Cardiac muscle cell (in vitro differentiated cells and primary cell): ENCODE measurements at regions not wholly inside any gene's neighbourhood (a gene's known extent, or its start where the extent isn't known, plus 50 kb on each side); places are given as distances from the start of the nearest gene placed in this dataset.

ENCODE experiments used
- DNase-seq, 2 donors: peaks; one replicate each; pipeline versions ENCODE4 v3.0.0 to v3.0.0-alpha.2; 2010 to 2017; ENCODE audit warnings: low read depth in 1 of 2, low spot score in 1 of 2
- H3K27ac ChIP-seq: fragments of 200-600 bp; sonication (generic); 2 replicates; pipeline ENCODE4 v1.5.1; 2016
- H3K27me3 ChIP-seq: fragments of 200-600 bp; sonication (generic); 2 replicates; pipeline ENCODE4 v1.6.0; 2016; ENCODE audit warnings: control low read depth
- H3K36me3 ChIP-seq: fragments of 200-600 bp; sonication (generic); 2 replicates; pipeline ENCODE4 v1.5.1; 2016; ENCODE audit warnings: control low read depth
- H3K4me1 ChIP-seq: fragments of 200-600 bp; sonication (generic); 2 replicates; pipeline ENCODE4 v1.8.1; 2017; ENCODE audit warnings: low read depth, mild to moderate bottlenecking, mixed run types
- H3K4me3 ChIP-seq: fragments of 200-600 bp; sonication (generic); 2 replicates; pipeline ENCODE4 v1.5.1; 2016; ENCODE audit warnings: mild to moderate bottlenecking
- H3K9me3 ChIP-seq: fragments of 200-600 bp; sonication (generic); 2 replicates; pipeline ENCODE4 v1.5.1; 2017; ENCODE audit warnings: low read depth, mild to moderate bottlenecking, control low read depth
- CTCF ChIP-seq: IDR thresholded peaks from 2 replicates; pipeline ENCODE4 v1.5.1; 2012; ENCODE audit warnings: low read depth, mild to moderate bottlenecking, low read length

GRCh38 chr7:155178096-155178495, 108.0 kb downstream of the HTR5A start:
- TF ChIP-seq CTCF: no peak
- H3K9me3 ChIP-seq: no peaks in the 10 kb centered on the region
- H3K36me3 ChIP-seq: no peaks in the 10 kb centered on the region
- no peak overlapping the region for H3K27ac ChIP-seq
- H3K4me1 ChIP-seq: no peaks in the 10 kb centered on the region
- no peaks in the 10 kb centered on the region for H3K27me3 ChIP-seq
- no peak overlapping the region for H3K4me3 ChIP-seq
- DNase-seq: no peak

GRCh38 chr7:155181768-155182167, 111.6 kb downstream of the HTR5A start:
- Histone ChIP-seq H3K9me3 (no peaks in the 10 kb centered on the region), H3K27me3 (no peaks in the 10 kb centered on the region), H3K4me3 (no peak overlapping the region), H3K27ac (no peak overlapping the region), H3K36me3 (no peaks in the 10 kb centered on the region), H3K4me1 (no peaks in the 10 kb centered on the region)
- TF ChIP-seq CTCF: no peak
- DNase-seq: no peak

GRCh38 chr7:155182406-155182970, 112.4 kb downstream of the HTR5A start:
- H3K4me3 ChIP-seq: no peak overlapping the region
- no peak for DNase-seq
- H3K27ac ChIP-seq: no peak overlapping the region
- H3K36me3 ChIP-seq: no peaks in the 10 kb centered on the region
- H3K27me3 ChIP-seq: no peaks in the 10 kb centered on the region
- no peak for TF ChIP-seq CTCF
- H3K9me3 ChIP-seq: no peaks in the 10 kb centered on the region
- H3K4me1 ChIP-seq: no peaks in the 10 kb centered on the region

GRCh38 chr7:155183655-155184054, 113.5 kb downstream of the HTR5A start:
- no peaks in the 10 kb centered on the region for H3K9me3 ChIP-seq
- no peak for DNase-seq
- H3K4me3 ChIP-seq: no peak overlapping the region
- no peak overlapping the region for H3K27ac ChIP-seq
- no peak for TF ChIP-seq CTCF
- H3K36me3 ChIP-seq: no peaks in the 10 kb centered on the region
- H3K27me3 ChIP-seq: no peaks in the 10 kb centered on the region
- H3K4me1 ChIP-seq: no peaks in the 10 kb centered on the region

- Histone ChIP-seq H3K27me3 (no peaks in the 10 kb centered on the region), H3K36me3 (no peaks in the 10 kb centered on the region), H3K4me3 (no peak overlapping the region), H3K4me1 (no peaks in the 10 kb centered on the region), H3K27ac (no peak overlapping the region), H3K9me3 (no peaks in the 10 kb centered on the region)
- no peak for TF ChIP-seq CTCF
- DNase-seq: no peak
These were observed 112.8 kb upstream of the INSIG1 start for GRCh38 chr7:155184923-155185322.
